Esophagus muscularis mucosa (tissue), 2 donors: ENCODE measurements at regions not wholly inside any gene's neighbourhood (a gene's known extent, or its start where the extent isn't known, plus 50 kb on each side); places are given as distances from the start of the nearest gene placed in this dataset.

ENCODE experiments used
- POLR2A ChIP-seq: fragments of 450-650 bp; IDR thresholded peaks from one replicate; pipeline ENCODE4 v1.6.1; 2017; ENCODE audit warnings: antibody characterized with exemption, moderate library complexity, mild to moderate bottlenecking, low read depth
- POLR2AphosphoS5 ChIP-seq, 2 donors: sonication (generic); formaldehyde crosslinking; IDR thresholded peaks; one replicate each; pipeline ENCODE4 v1.6.1; 2017; ENCODE audit warnings: antibody characterized with exemption in 2 of 2

DNA sequence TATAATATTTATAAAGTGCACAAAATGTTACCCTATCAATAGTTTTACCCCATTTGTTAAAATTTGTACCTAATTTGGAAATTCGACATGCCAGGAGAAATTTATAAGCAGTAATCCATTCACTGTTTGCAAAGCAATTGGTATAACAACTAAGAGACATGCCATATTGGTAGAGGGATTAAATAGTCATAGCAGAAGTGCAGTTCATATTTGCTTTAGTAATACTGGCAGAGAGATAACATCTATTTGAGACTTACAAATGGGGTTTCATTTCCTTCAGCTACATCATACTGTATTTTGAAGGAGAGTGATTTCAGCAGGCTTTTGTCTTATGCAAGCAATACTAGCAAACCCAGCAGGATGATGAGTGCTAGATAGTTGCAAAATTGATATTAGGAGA, 610.4 kb upstream of the CDH10 start:
- TF ChIP-seq POLR2AphosphoS5 (IDR thresholded peaks at IDR 0.05), result no peak
- TF ChIP-seq POLR2A, result no peak
